Chondrocyte (in vitro differentiated cells): ENCODE measurements at regions not wholly inside any gene's neighbourhood (a gene's known extent, or its start where the extent isn't known, plus 50 kb on each side); places are given as distances from the start of the nearest gene placed in this dataset.

Experiments used
- DNase-seq: peaks from one replicate; pipeline ENCODE4 v3.0.0; 2021; ENCODE audit warnings: mixed read lengths, low spot score
- H3K27ac Mint-ChIP-seq: one replicate; pipeline ENCODE4 v1.8.0; 2021; ENCODE audit warnings: mild to moderate bottlenecking, moderate library complexity, mixed read lengths; ENCODE audit not compliant: unreplicated experiment
- H3K27me3 Mint-ChIP-seq: 2 replicates; pipeline ENCODE4 v1.8.0; 2021; ENCODE audit warnings: low read depth, mixed read lengths
- H3K36me3 Mint-ChIP-seq: 2 replicates; pipeline ENCODE4 v1.8.0; 2021; ENCODE audit warnings: low read depth, mixed read lengths
- H3K4me1 Mint-ChIP-seq: 2 replicates; pipeline ENCODE4 v1.8.0; 2021; ENCODE audit warnings: low read depth, mild to moderate bottlenecking, mixed read lengths
- H3K4me3 Mint-ChIP-seq: one replicate; pipeline ENCODE4 v1.8.0; 2021; ENCODE audit warnings: mild to moderate bottlenecking, moderate library complexity, mixed read lengths; ENCODE audit not compliant: unreplicated experiment
- H3K9me3 Mint-ChIP-seq: 2 replicates; pipeline ENCODE4 v1.8.0; 2021; ENCODE audit warnings: low read depth, mixed read lengths
- TF ChIP-seq, protein P1 (sequence below): fragments of 200-600 bp; sonication (generic); IDR thresholded peaks from 2 replicates; pipeline ENCODE4 v1.5.0; 2021; ENCODE audit warnings: antibody characterized with exemption, mild to moderate bottlenecking, moderate library complexity

DNA sequence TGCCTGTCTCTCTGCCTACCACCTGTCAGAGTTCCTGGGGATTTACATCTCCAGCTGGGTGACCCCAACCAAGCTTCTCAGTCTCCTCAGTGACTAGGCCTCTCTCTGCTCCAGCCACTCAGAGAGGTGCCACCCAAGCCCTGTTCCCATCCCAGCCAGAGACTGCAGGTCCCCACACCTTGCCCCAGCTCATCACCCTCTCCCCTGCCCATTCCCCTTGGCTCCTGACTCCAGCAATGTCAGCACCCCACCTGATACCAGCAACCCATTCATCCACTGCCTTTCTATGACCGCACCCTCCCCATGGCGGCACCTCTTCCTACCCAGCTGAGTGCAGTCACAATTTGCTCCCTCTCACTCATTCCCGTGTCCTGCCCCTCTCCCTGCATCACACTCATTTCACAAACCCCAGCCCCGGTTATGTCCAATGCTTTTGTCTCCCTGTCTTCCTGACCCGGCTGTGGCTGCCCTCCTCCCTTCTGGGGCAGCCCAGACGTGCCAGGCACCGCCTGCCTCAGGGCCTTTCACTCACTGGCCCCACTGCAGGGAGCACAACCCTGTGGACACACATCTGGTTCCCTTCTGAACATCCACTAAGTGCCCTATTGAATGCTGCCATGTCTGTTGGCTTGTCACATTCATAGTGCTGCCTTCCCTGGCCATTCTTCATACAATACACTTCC lies 494.8 kb upstream of the HS6ST1 start:
- Mint-ChIP-seq H3K36me3 (no peaks in the 10 kb centered on the region), H3K4me3 (no peak overlapping the region), H3K4me1 (peaks cover 4% of the 10 kb centered on the region), H3K9me3 (peaks cover 5% of the 10 kb centered on the region), H3K27ac (no peak overlapping the region), H3K27me3 (peaks cover 6% of the 10 kb centered on the region)
- TF ChIP-seq, protein P1, sequence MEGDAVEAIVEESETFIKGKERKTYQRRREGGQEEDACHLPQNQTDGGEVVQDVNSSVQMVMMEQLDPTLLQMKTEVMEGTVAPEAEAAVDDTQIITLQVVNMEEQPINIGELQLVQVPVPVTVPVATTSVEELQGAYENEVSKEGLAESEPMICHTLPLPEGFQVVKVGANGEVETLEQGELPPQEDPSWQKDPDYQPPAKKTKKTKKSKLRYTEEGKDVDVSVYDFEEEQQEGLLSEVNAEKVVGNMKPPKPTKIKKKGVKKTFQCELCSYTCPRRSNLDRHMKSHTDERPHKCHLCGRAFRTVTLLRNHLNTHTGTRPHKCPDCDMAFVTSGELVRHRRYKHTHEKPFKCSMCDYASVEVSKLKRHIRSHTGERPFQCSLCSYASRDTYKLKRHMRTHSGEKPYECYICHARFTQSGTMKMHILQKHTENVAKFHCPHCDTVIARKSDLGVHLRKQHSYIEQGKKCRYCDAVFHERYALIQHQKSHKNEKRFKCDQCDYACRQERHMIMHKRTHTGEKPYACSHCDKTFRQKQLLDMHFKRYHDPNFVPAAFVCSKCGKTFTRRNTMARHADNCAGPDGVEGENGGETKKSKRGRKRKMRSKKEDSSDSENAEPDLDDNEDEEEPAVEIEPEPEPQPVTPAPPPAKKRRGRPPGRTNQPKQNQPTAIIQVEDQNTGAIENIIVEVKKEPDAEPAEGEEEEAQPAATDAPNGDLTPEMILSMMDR, result no peak
- no peak for DNase-seq

- peaks cover 6% of the 10 kb centered on the region for H3K27me3 Mint-ChIP-seq
- no peaks in the 10 kb centered on the region for H3K36me3 Mint-ChIP-seq
- peaks cover 5% of the 10 kb centered on the region for H3K9me3 Mint-ChIP-seq
- no peaks in the 10 kb centered on the region for H3K4me1 Mint-ChIP-seq
- no peak overlapping the region for H3K27ac Mint-ChIP-seq
- H3K4me3 Mint-ChIP-seq, result no peak overlapping the region
- TF ChIP-seq, protein P1, result no peak
- no peak for DNase-seq
These were observed 496.6 kb upstream of the HS6ST1 start for GRCh38 chr2:128815248-128815647.

DNA sequence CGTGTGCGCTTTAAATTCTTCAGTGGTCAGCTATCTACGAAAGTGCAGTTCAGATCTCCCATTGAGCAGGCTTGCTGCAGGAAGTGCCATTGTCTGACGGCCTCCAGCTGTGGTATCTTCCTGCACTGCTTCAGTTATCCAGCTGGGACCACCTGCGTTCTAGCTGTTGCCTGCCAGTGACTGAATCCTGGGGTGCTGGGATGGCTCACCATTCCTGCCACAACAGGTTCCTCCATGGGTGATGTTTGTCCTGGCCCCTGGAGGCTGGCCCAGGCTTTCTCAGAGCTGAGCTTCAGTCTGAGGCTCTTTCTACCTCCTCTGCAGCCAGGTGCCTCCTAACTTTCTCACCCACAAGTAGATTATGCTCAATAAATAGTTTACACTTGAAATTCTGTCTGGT lies 498.5 kb upstream of the HS6ST1 start:
- Mint-ChIP-seq H3K4me3 (no peak overlapping the region), H3K4me1 (no peaks in the 10 kb centered on the region), H3K27ac (no peak overlapping the region), H3K9me3 (no peaks in the 10 kb centered on the region), H3K27me3 (peaks cover 6% of the 10 kb centered on the region), H3K36me3 (no peaks in the 10 kb centered on the region)
- TF ChIP-seq, protein P1, result no peak
- no peak for DNase-seq

- no peaks in the 10 kb centered on the region for H3K4me1 Mint-ChIP-seq
- no peak overlapping the region for H3K27ac Mint-ChIP-seq
- H3K27me3 Mint-ChIP-seq, result peaks cover 11% of the 10 kb centered on the region
- H3K36me3 Mint-ChIP-seq, result no peaks in the 10 kb centered on the region
- DNase-seq, result no peak
- TF ChIP-seq, protein P1, result no peak
- no peak overlapping the region for H3K4me3 Mint-ChIP-seq
- H3K9me3 Mint-ChIP-seq, result no peaks in the 10 kb centered on the region
These were observed 499.1 kb upstream of the HS6ST1 start for GRCh38 chr2:128817813-128818212.

- TF ChIP-seq, protein P1, result no peak
- Mint-ChIP-seq H3K4me1 (no peaks in the 10 kb centered on the region), H3K9me3 (no peaks in the 10 kb centered on the region), H3K27me3 (peaks cover 14% of the 10 kb centered on the region), H3K36me3 (no peaks in the 10 kb centered on the region), H3K27ac (no peak overlapping the region), H3K4me3 (no peak overlapping the region)
- no peak for DNase-seq
These were observed 499.6 kb upstream of the HS6ST1 start for GRCh38 chr2:128818248-128818647.
